HUES64 (cell line): ENCODE measurements at regions not wholly inside any gene's neighbourhood (a gene's known extent, or its start where the extent isn't known, plus 50 kb on each side); places are given as distances from the start of the nearest gene placed in this dataset.

Source experiments
- H3K27ac ChIP-seq: 2 replicates; pipeline ENCODE4 v1.7.0; 2013; ENCODE audit warnings: low read depth, low read length, inconsistent platforms
- H3K27me3 ChIP-seq: 2 replicates; pipeline ENCODE4 v1.6.1; 2013; ENCODE audit warnings: mild to moderate bottlenecking, low read length; ENCODE audit not compliant: insufficient read depth
- H3K36me3 ChIP-seq: 2 replicates; pipeline ENCODE4 v1.6.1; 2013; ENCODE audit warnings: mild to moderate bottlenecking, low read length; ENCODE audit not compliant: insufficient read depth
- H3K4me1 ChIP-seq: 2 replicates; pipeline ENCODE4 v1.6.1; 2013; ENCODE audit warnings: mild to moderate bottlenecking, low read length, moderate library complexity; ENCODE audit not compliant: insufficient read depth
- H3K4me3 ChIP-seq: 2 replicates; pipeline ENCODE4 v1.5.1; 2013; ENCODE audit warnings: mild to moderate bottlenecking, low read length, moderate library complexity
- H3K9ac ChIP-seq: 2 replicates; pipeline ENCODE4 v1.6.1; 2013; ENCODE audit warnings: mild to moderate bottlenecking, low read depth, low read length
- H3K9me3 ChIP-seq: 2 replicates; pipeline ENCODE4 v1.6.1; 2013; ENCODE audit warnings: low read depth, low read length; ENCODE audit not compliant: insufficient read depth
- WGBS: fragments of 150-250, 120-280 bp; methylation state at CpG from one replicate; pipeline ENCODE4 v1.1.7; 2013; ENCODE audit warnings: missing lambda C conversion rate; 5-methylcytosine and 5-hydroxymethylcytosine counted together

GRCh38 chr13:68030152-68030809 lies 800.1 kb upstream of the PCDH9 start:
- Histone ChIP-seq H3K9me3 (no peaks in the 10 kb centered on the region), H3K36me3 (no peaks in the 10 kb centered on the region), H3K9ac (no peak overlapping the region), H3K4me1 (peaks cover 11% of the 10 kb centered on the region; the same call in 1 of the 2 replicates), H3K27me3 (no peaks in the 10 kb centered on the region), H3K27ac (no peak overlapping the region), H3K4me3 (no peak overlapping the region)
- 100% methylated on average over 1 of the region's 1 CpG for WGBS

DNA sequence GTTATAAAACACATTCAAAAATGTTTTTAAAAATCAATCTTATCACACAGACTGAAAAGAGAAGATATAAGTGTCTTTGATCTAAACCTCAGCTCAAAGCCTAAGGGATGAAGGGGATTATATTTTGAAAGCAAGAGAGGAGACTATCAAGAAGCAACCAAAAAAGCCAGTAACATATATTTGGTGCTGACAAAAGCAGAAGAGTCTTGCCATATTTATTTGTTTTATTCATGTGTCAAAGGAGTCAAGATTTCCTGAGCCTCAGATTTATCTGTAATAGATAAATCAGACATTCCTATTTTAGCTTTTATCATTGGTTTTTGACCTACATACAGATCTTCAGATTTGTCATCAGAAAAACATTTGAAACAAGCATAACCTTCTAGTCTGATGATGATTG lies 798.6 kb upstream of the PCDH9 start:
- Histone ChIP-seq H3K4me3 (no peak overlapping the region), H3K9ac (no peak overlapping the region), H3K27ac (no peak overlapping the region), H3K4me1 (peaks cover 15% of the 10 kb centered on the region), H3K36me3 (no peaks in the 10 kb centered on the region), H3K9me3 (no peaks in the 10 kb centered on the region), H3K27me3 (no peaks in the 10 kb centered on the region)

DNA sequence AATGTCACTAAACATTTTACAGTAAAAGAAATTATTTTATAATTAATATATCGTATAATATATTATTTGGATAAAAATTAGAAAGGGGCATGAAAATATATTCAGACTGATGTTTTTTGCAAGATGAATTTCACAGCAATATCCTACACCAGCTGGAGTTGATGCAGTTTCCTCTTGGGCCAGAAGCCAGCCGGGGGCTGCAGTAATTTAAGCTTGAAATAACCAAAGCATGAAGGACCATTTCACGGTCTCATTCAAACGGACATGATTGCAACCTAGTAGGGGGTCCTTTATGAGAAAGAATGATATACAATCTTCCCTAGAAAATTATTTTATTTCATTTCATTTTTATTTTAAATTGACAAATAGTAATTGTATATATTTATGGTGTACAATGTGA lies 797.2 kb upstream of the PCDH9 start:
- no peaks in the 10 kb centered on the region for H3K9me3 ChIP-seq
- H3K4me3 ChIP-seq, result no peak overlapping the region
- H3K9ac ChIP-seq, result no peak overlapping the region
- WGBS, result 85% methylated on average over 2 of the region's 4 CpGs
- H3K27ac ChIP-seq, result no peak overlapping the region
- H3K36me3 ChIP-seq, result no peaks in the 10 kb centered on the region
- peaks cover 28% of the 10 kb centered on the region for H3K4me1 ChIP-seq
- no peaks in the 10 kb centered on the region for H3K27me3 ChIP-seq

- H3K4me3 ChIP-seq, result no peak overlapping the region
- WGBS, result 100% methylated on average over 2 of the region's 3 CpGs
- H3K9me3 ChIP-seq, result no peaks in the 10 kb centered on the region
- no peak overlapping the region for H3K27ac ChIP-seq
- no peaks in the 10 kb centered on the region for H3K27me3 ChIP-seq
- no peaks in the 10 kb centered on the region for H3K36me3 ChIP-seq
- peaks cover 32% of the 10 kb centered on the region for H3K4me1 ChIP-seq
- H3K9ac ChIP-seq, result no peak overlapping the region
These were observed 795.9 kb upstream of the PCDH9 start for GRCh38 chr13:68026077-68026476.

- Histone ChIP-seq H3K9me3 (no peaks in the 10 kb centered on the region), H3K4me1 (peaks cover 32% of the 10 kb centered on the region), H3K27ac (no peak overlapping the region), H3K36me3 (no peaks in the 10 kb centered on the region), H3K9ac (no peak overlapping the region), H3K27me3 (no peaks in the 10 kb centered on the region), H3K4me3 (no peak overlapping the region)
- WGBS, result 73% methylated on average over 2 of the region's 2 CpGs
These were observed 795.5 kb upstream of the PCDH9 start for GRCh38 chr13:68025604-68026003.

DNA sequence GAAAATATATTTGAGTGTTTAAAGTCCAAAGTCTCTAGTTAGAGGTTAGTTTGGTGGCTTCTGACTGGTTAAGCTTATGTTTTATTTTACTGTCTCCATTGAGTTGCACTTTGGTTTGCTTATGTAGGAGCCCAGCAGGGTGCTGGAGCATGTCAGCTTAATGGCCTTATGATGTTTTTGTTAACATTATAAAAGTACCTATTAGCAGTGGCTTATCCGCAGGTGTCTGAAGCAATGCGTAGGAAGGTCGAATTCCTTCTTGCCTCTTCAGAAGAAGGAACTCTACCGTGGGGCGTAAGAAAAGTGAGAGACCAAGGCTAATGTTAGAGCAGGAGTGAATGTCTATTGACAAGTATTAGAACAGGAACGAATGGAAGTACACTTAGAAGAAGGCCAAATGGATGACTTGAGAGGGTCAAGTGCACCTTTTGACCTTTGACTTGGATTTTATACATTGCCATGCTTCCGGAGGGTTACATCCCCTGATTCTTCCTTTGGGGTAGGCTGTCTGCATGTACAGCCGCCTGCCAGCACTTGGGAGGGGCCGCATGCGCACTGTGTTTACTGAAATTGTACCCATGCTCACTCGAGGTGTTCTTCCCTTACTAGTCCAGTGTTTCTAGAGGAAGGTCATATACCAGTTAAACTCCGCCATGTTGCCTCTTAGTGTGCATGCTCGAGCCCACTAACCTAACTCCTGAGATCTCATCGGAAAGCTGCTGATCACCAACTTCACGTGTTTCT lies 793.9 kb upstream of the PCDH9 start:
- Histone ChIP-seq H3K9me3 (no peaks in the 10 kb centered on the region), H3K4me1 (peaks cover 32% of the 10 kb centered on the region), H3K36me3 (no peaks in the 10 kb centered on the region), H3K4me3 (peak overlapping the region; percentile 1; the same call in 1 of the 2 replicates), H3K9ac (no peak overlapping the region), H3K27me3 (no peaks in the 10 kb centered on the region), H3K27ac (peak overlapping the region; percentile 72; the same call in 1 of the 2 replicates)
- WGBS, result 80% methylated on average over 15 of the region's 15 CpGs

GRCh38 chr13:68019901-68020300 lies 789.8 kb upstream of the PCDH9 start:
- Histone ChIP-seq H3K4me3 (no peak overlapping the region), H3K27ac (no peak overlapping the region), H3K9ac (no peak overlapping the region), H3K36me3 (no peaks in the 10 kb centered on the region), H3K4me1 (peaks cover 18% of the 10 kb centered on the region), H3K27me3 (no peaks in the 10 kb centered on the region), H3K9me3 (no peaks in the 10 kb centered on the region)
- WGBS, result 86% methylated on average over 1 of the region's 1 CpG

DNA sequence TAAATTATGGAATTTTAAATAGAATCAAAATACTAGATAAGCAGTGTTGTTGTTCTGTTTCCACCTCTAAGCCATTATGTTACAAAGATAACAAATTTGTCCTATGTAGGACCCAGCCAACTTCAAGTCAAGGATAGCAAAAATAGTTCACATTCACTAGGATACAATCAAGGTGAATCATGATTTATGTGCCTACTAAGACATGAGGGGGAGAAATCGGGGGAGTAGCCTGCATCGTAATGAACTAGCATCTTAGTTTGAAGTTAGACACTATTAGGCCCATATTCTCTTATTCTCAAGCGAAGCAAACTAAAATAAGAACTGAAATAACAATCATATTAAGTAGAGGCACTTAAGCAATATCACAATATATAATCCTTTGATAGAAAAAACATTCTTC lies 779.4 kb upstream of the PCDH9 start:
- 100% methylated on average over 3 of the region's 3 CpGs for WGBS
- Histone ChIP-seq H3K27me3 (no peaks in the 10 kb centered on the region), H3K4me3 (no peak overlapping the region)

GRCh38 chr13:68007576-68007975 lies 777.4 kb upstream of the PCDH9 start:
- Histone ChIP-seq H3K9me3 (no peaks in the 10 kb centered on the region), H3K27me3 (no peaks in the 10 kb centered on the region), H3K4me3 (no peak overlapping the region), H3K36me3 (no peaks in the 10 kb centered on the region), H3K9ac (no peak overlapping the region), H3K27ac (no peak overlapping the region), H3K4me1 (no peaks in the 10 kb centered on the region)
- WGBS, result no CpG with 5 or more reads among the region's 1 CpG

More for the DNA sequence above, 779.4 kb upstream of the PCDH9 start:
- H3K9ac ChIP-seq, result no peak overlapping the region
- no peaks in the 10 kb centered on the region for H3K36me3 ChIP-seq
- H3K27ac ChIP-seq, result no peak overlapping the region
- H3K9me3 ChIP-seq, result no peaks in the 10 kb centered on the region
- no peaks in the 10 kb centered on the region for H3K4me1 ChIP-seq

GRCh38 chr13:67996101-67996500 lies 766.0 kb upstream of the PCDH9 start:
- no peaks in the 10 kb centered on the region for H3K9me3 ChIP-seq
- no peaks in the 10 kb centered on the region for H3K4me1 ChIP-seq
- H3K36me3 ChIP-seq, result no peaks in the 10 kb centered on the region
- no peaks in the 10 kb centered on the region for H3K27me3 ChIP-seq
- no peak overlapping the region for H3K4me3 ChIP-seq
- no peak overlapping the region for H3K27ac ChIP-seq
- H3K9ac ChIP-seq, result no peak overlapping the region
- 96% methylated on average over 11 of the region's 11 CpGs for WGBS

- no peaks in the 10 kb centered on the region for H3K27me3 ChIP-seq
- 100% methylated on average over 3 of the region's 4 CpGs for WGBS
- no peaks in the 10 kb centered on the region for H3K36me3 ChIP-seq
These were observed 760.7 kb upstream of the PCDH9 start for GRCh38 chr13:67990868-67991267.

More at GRCh38 chr13:67990868-67991267, 760.7 kb upstream of the PCDH9 start:
- Histone ChIP-seq H3K27ac (no peak overlapping the region), H3K9ac (no peak overlapping the region), H3K9me3 (no peaks in the 10 kb centered on the region), H3K4me1 (no peaks in the 10 kb centered on the region), H3K4me3 (no peak overlapping the region)
